IMR-90 (cell line): ENCODE measurements at regions not wholly inside any gene's neighbourhood (a gene's known extent, or its start where the extent isn't known, plus 50 kb on each side); places are given as distances from the start of the nearest gene placed in this dataset.

Experiments
- ATAC-seq: fragments of 200-7000 bp; cut with Tn5 transposase; 2 replicates; pipeline ENCODE4 v1.9.1; 2020; ENCODE audit warnings: low read depth, mild to moderate bottlenecking, moderate library complexity
- BruUV-seq: library from RNA; stranded (reverse); fragments of 400-500 nt; replicated peaks from 2 replicates; lab custom pipeline; 2021; lab: Mats Ljungman, UMichigan
- CTCF ChIA-PET: fragments of 300-600 bp; formaldehyde crosslinking; extraction: SDS; loops from one replicate; lab custom pipeline; 2021; ENCODE audit warnings: antibody characterized with exemption; lab: Yijun Ruan, JAX
- POLR2A ChIA-PET: fragments of 300-600 bp; sonication (Branson Sonifier 250); formaldehyde crosslinking; loops from one replicate; lab custom pipeline; 2022; ENCODE audit warnings: antibody characterized with exemption; ENCODE audit not compliant: unreplicated experiment; lab: Charles Lee
- DNase-seq: peaks from one replicate; pipeline ENCODE4 v3.0.0; 2013
- H2AFZ ChIP-seq: replicated peaks from 2 replicates; pipeline ENCODE3; 2013; ENCODE audit warnings: low read length, mild to moderate bottlenecking; ENCODE audit not compliant: poor library complexity
- H2AK5ac ChIP-seq: 2 replicates; pipeline ENCODE4 v1.6.1; 2013; ENCODE audit warnings: low read depth, low read length, inconsistent platforms
- H2AK9ac ChIP-seq: replicated peaks from 2 replicates; pipeline ENCODE3; 2013; ENCODE audit warnings: mild to moderate bottlenecking, low read depth, low read length, moderate library complexity; ENCODE audit not compliant: poor library complexity
- H2BK120ac ChIP-seq: 2 replicates; pipeline ENCODE4 v1.6.1; 2013; ENCODE audit warnings: low read depth, low read length, inconsistent platforms
- H2BK15ac ChIP-seq: 3 replicates; pipeline ENCODE4 v1.6.1; 2013; ENCODE audit warnings: low read depth, low read length, inconsistent platforms
- H2BK20ac ChIP-seq: 2 replicates; pipeline ENCODE4 v1.6.1; 2013; ENCODE audit warnings: low read depth, mild to moderate bottlenecking, inconsistent platforms, low read length, moderate library complexity
- H2BK5ac ChIP-seq: 2 replicates; pipeline ENCODE4 v1.6.1; 2013; ENCODE audit warnings: mild to moderate bottlenecking, low read depth, low read length, inconsistent platforms; ENCODE audit not compliant: poor library complexity, severe bottlenecking
- H3K14ac ChIP-seq: replicated peaks from 2 replicates; pipeline ENCODE4 v1.6.1; 2013; ENCODE audit warnings: low read depth, low read length, inconsistent platforms
- H3K18ac ChIP-seq: 2 replicates; pipeline ENCODE4 v1.6.1; 2013; ENCODE audit warnings: low read depth, low read length, control low read depth
- H3K23ac ChIP-seq: 2 replicates; pipeline ENCODE4 v1.6.1; 2013; ENCODE audit warnings: low read depth, low read length, inconsistent platforms
- H3K27ac ChIP-seq: 2 replicates; pipeline ENCODE4 v1.5.1; 2013; ENCODE audit warnings: mild to moderate bottlenecking, control low read depth, low read length; ENCODE audit not compliant: insufficient read depth
- H3K27me3 ChIP-seq: 2 replicates; pipeline ENCODE4 v1.6.1; 2013; ENCODE audit warnings: low read length; ENCODE audit not compliant: control insufficient read depth, insufficient read depth
- H3K36me3 ChIP-seq: 2 replicates; pipeline ENCODE4 v1.6.1; 2013; ENCODE audit warnings: low read length, mixed read lengths; ENCODE audit not compliant: control insufficient read depth, insufficient read depth
- H3K4ac ChIP-seq: 2 replicates; pipeline ENCODE4 v1.6.1; 2013; ENCODE audit warnings: low read depth, low read length, inconsistent platforms
- H3K4me1 ChIP-seq: 2 replicates; pipeline ENCODE4 v1.6.1; 2013; ENCODE audit warnings: low read length, mixed read lengths; ENCODE audit not compliant: control insufficient read depth, insufficient read depth
- H3K4me2 ChIP-seq: 2 replicates; pipeline ENCODE4 v1.6.1; 2013; ENCODE audit warnings: low read depth, mild to moderate bottlenecking, control low read depth, low read length, moderate library complexity
- H3K4me3 ChIP-seq: 2 replicates; pipeline ENCODE4 v1.5.1; 2013; ENCODE audit warnings: low read depth, mild to moderate bottlenecking, control low read depth, low read length, moderate library complexity; ENCODE audit not compliant: insufficient read depth
- H3K56ac ChIP-seq: 2 replicates; pipeline ENCODE4 v1.6.1; 2013; ENCODE audit warnings: low read length, inconsistent platforms; ENCODE audit not compliant: insufficient read depth; ENCODE audit errors: extremely low read depth
- H3K79me1 ChIP-seq, 2 experiments: 2 replicates each; pipeline ENCODE4 v1.6.1; 2013; ENCODE audit warnings: low read length in 2 of 2, inconsistent platforms in 1 of 2, low read depth in 1 of 2
- H3K9ac ChIP-seq: 2 replicates; pipeline ENCODE4 v1.6.1; 2013; ENCODE audit warnings: low read depth, low read length, control low read depth
- H3K9me1 ChIP-seq: 2 replicates; pipeline ENCODE4 v1.6.1; 2013; ENCODE audit warnings: low read length, inconsistent platforms; ENCODE audit not compliant: insufficient read depth
- H3K9me3 ChIP-seq: 2 replicates; pipeline ENCODE4 v1.6.1; 2013; ENCODE audit warnings: low read length; ENCODE audit not compliant: control insufficient read depth, insufficient read depth
- H4K20me1 ChIP-seq: 2 replicates; pipeline ENCODE4 v1.6.1; 2013; ENCODE audit warnings: low read length, inconsistent platforms; ENCODE audit not compliant: insufficient read depth
- H4K5ac ChIP-seq: 2 replicates; pipeline ENCODE4 v1.6.1; 2013; ENCODE audit warnings: mild to moderate bottlenecking, low read depth, low read length, control low read depth
- H4K8ac ChIP-seq, 2 experiments: 2 replicates each; pipeline ENCODE4 v1.6.1; 2013; ENCODE audit warnings: low read depth in 2 of 2, low read length in 2 of 2, control low read depth in 1 of 2, inconsistent platforms in 1 of 2
- H4K91ac ChIP-seq: 2 replicates; pipeline ENCODE4 v1.6.1; 2013; ENCODE audit warnings: low read depth, low read length, inconsistent platforms; ENCODE audit not compliant: insufficient read depth
- BHLHE40 ChIP-seq: fragments of 150-350 bp; IDR thresholded peaks from 2 replicates; pipeline ENCODE4 v1.6.1; 2016; ENCODE audit warnings: mild to moderate bottlenecking, low read depth, low read length
- CEBPB ChIP-seq: IDR thresholded peaks from 2 replicates; pipeline ENCODE4 v1.6.1; 2012; ENCODE audit warnings: low read depth, low read length, improper control_type of control experiment
- FOS ChIP-seq: fragments of 150-350 bp; IDR thresholded peaks from 2 replicates; pipeline ENCODE4 v1.6.1; 2016; ENCODE audit warnings: low read depth, low read length
- MAFK ChIP-seq: IDR thresholded peaks from 2 replicates; pipeline ENCODE4 v1.6.1; 2012; ENCODE audit warnings: low read depth, low read length, improper control_type of control experiment
- MAZ ChIP-seq: IDR thresholded peaks from 2 replicates; pipeline ENCODE4 v1.6.1; 2012; ENCODE audit warnings: low read depth, mild to moderate bottlenecking, low read length, improper control_type of control experiment, moderate library complexity, borderline replicate concordance
- MXI1 ChIP-seq: IDR thresholded peaks from 2 replicates; pipeline ENCODE4 v1.6.1; 2012; ENCODE audit warnings: low read depth, mild to moderate bottlenecking, low read length, moderate library complexity, borderline replicate concordance
- NFE2L2 ChIP-seq: fragments of 150-350 bp; IDR thresholded peaks from 2 replicates; pipeline ENCODE4 v1.6.1; 2016; ENCODE audit warnings: low read depth, mild to moderate bottlenecking, low read length
- POLR2A ChIP-seq: IDR thresholded peaks from 2 replicates; pipeline ENCODE4 v1.6.1; 2012; ENCODE audit warnings: mild to moderate bottlenecking, low read depth, low read length
- RAD21 ChIP-seq: IDR thresholded peaks from 2 replicates; pipeline ENCODE4 v1.6.1; 2012; ENCODE audit warnings: low read length, improper control_type of control experiment
- RCOR1 ChIP-seq: IDR thresholded peaks from 2 replicates; pipeline ENCODE4 v1.6.1; 2012; ENCODE audit warnings: mild to moderate bottlenecking, low read length, improper control_type of control experiment; ENCODE audit not compliant: insufficient replicate concordance
- RFX5 ChIP-seq: IDR thresholded peaks from 2 replicates; pipeline ENCODE4 v1.8.0; 2012; ENCODE audit warnings: low read depth, mild to moderate bottlenecking, low read length, moderate library complexity
- WGBS, 2 experiments: methylation state at CpG; one replicate each; pipeline versions ENCODE4 v1.1.5 to v1.1.7; 2013; ENCODE audit warnings: missing lambda C conversion rate in 2 of 2; ENCODE audit not compliant: insufficient read length in 1 of 2; ENCODE audit errors: extremely low coverage in 2 of 2; 5-methylcytosine and 5-hydroxymethylcytosine counted together
- dilution Hi-C: fragments of 300-500 bp; cut with HindIII; formaldehyde crosslinking; loops from one replicate; pipeline ENCODE4 v1.14.3; 2018; ENCODE audit warnings: low sequenced_read_pairs; ENCODE audit not compliant: unreplicated experiment
- in situ Hi-C: fragments of 300-500 bp; cut with MboI; formaldehyde crosslinking; loops from 3 replicates; pipeline ENCODE4 v1.14.3; 2019; ENCODE audit warnings: low sequenced_read_pairs, inconsistent platforms, mixed read lengths
- intact Hi-C: fragments of 100-400 bp; cut with micrococcal nuclease; formaldehyde crosslinking; loops from 2 replicates; pipeline ENCODE4 v1.10.0; 2022
- TF ChIP-seq, protein P1 (sequence below): fragments of 150-350 bp; IDR thresholded peaks from 2 replicates; pipeline ENCODE4 v1.6.1; 2017; ENCODE audit warnings: mild to moderate bottlenecking, antibody characterized with exemption, low read length, low read depth
- TF ChIP-seq, protein P2 (sequence below): fragments of 150-350 bp; IDR thresholded peaks from 2 replicates; pipeline ENCODE4 v1.6.1; 2016; ENCODE audit warnings: low read depth, mild to moderate bottlenecking, low read length, moderate library complexity, borderline replicate concordance

DNA sequence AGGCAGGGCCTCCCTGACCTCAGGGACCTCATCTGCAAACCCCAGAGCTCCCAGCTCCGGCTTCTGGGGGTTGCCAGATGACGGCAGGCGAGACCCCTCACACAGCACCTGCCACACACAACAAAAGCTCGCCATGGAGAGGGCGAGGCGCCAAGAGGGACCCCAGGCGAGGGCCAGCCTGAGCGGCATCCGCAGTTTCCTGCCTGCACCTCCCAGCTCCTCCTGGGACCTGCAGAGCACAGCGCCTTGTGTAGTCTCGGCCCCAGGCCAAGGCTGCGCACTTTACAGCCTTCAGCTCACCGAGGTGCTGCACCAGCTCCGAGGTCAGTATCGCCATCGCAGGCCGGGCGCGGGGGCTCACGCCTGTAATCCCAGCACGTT lies 82.4 kb upstream of the ADAMTS2 start:
- Histone ChIP-seq H4K8ac (no peak overlapping the region), H3K9me1 (no peaks in the 10 kb centered on the region), H3K4ac (no peak overlapping the region), H2AK5ac (no peak overlapping the region), H3K14ac (no peak overlapping the region), H3K27me3 (peaks cover 6% of the 10 kb centered on the region), H2BK20ac (no peak overlapping the region), H2AFZ (no peak overlapping the region), H3K4me3 (no peak overlapping the region), H3K23ac (no peak overlapping the region), H2BK5ac (no peak overlapping the region), H3K9ac (no peak overlapping the region), H3K36me3 (no peaks in the 10 kb centered on the region), H3K9me3 (peaks cover 6% of the 10 kb centered on the region), H2BK120ac (no peak overlapping the region), H3K56ac (no peak overlapping the region), H4K20me1 (no peaks in the 10 kb centered on the region), H3K79me1 (no peaks in the 10 kb centered on the region), H4K5ac (no peak overlapping the region), H3K27ac (no peak overlapping the region), H4K91ac (no peak overlapping the region), H3K18ac (no peak overlapping the region), H2BK15ac (no peak overlapping the region), H3K4me1 (no peaks in the 10 kb centered on the region), H2AK9ac (no peak overlapping the region), H3K4me2 (no peak overlapping the region)
- POLR2A ChIA-PET, result no interaction called here
- CTCF ChIA-PET, result no interaction called here
- TF ChIP-seq, protein P1, sequence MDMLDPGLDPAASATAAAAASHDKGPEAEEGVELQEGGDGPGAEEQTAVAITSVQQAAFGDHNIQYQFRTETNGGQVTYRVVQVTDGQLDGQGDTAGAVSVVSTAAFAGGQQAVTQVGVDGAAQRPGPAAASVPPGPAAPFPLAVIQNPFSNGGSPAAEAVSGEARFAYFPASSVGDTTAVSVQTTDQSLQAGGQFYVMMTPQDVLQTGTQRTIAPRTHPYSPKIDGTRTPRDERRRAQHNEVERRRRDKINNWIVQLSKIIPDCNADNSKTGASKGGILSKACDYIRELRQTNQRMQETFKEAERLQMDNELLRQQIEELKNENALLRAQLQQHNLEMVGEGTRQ, result no peak
- TF ChIP-seq, protein P2, sequence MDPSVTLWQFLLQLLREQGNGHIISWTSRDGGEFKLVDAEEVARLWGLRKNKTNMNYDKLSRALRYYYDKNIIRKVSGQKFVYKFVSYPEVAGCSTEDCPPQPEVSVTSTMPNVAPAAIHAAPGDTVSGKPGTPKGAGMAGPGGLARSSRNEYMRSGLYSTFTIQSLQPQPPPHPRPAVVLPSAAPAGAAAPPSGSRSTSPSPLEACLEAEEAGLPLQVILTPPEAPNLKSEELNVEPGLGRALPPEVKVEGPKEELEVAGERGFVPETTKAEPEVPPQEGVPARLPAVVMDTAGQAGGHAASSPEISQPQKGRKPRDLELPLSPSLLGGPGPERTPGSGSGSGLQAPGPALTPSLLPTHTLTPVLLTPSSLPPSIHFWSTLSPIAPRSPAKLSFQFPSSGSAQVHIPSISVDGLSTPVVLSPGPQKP, result no peak
- TF ChIP-seq FOS, result no peak
- no peak for TF ChIP-seq MAZ
- no peak for TF ChIP-seq MAFK
- TF ChIP-seq BHLHE40, result no peak
- TF ChIP-seq NFE2L2, result no peak
- TF ChIP-seq RAD21, result no peak
- TF ChIP-seq POLR2A, result no peak
- TF ChIP-seq MXI1, result no peak
- TF ChIP-seq CEBPB, result no peak
- no peak for TF ChIP-seq RCOR1
- no peak for TF ChIP-seq RFX5
- in situ Hi-C loops, result no loop called here
- no TSS peak for BruUV-seq
- intact Hi-C loops, result no loop called here
- 80% methylated on average over 3 of the region's 21 CpGs; no CpG with 5 or more reads in 1 of the 2 experiments for WGBS, 2 experiments
- DNase-seq (no peak), ATAC-seq (no peak)
- dilution Hi-C loops, result no loop called here
